Right ventricle myocardium superior (tissue), 1 donor: ENCODE measurements at regions not wholly inside any gene's neighbourhood (a gene's known extent, or its start where the extent isn't known, plus 50 kb on each side); places are given as distances from the start of the nearest gene placed in this dataset.

Source experiments
- ATAC-seq: fragments of 200-7000 bp; cut with Tn5 transposase; one replicate; pipeline ENCODE4 v1.9.1; 2020; ENCODE audit warnings: mild to moderate bottlenecking; ENCODE audit not compliant: poor library complexity
- DNase-seq: peaks from one replicate; pipeline ENCODE4 v3.0.0-alpha.2; 2020
- intact Hi-C: fragments of 100-400 bp; cut with DNase I; formaldehyde crosslinking; loops from one replicate; pipeline ENCODE4 v1.11.2; 2022
- donor health status: DM: no; HTN: yes; CAD: no; lungs with severe emphysema.

- DNase-seq (no peak), ATAC-seq (no peak)
- intact Hi-C loops: no loop called here
These were observed 161.8 kb upstream of the GRIA4 start for GRCh38 chr11:105447936-105448702.

- intact Hi-C loops: no loop called here
- DNase-seq (no peak), ATAC-seq (no peak)
These were observed 166.2 kb upstream of the GRIA4 start for GRCh38 chr11:105443623-105444022.

GRCh38 chr11:105432241-105432995 lies 177.5 kb upstream of the GRIA4 start:
- intact Hi-C loops: no loop called here
- ATAC-seq (no peak), DNase-seq (no peak)

- DNase-seq (no peak), ATAC-seq (no peak)
- intact Hi-C loops: no loop called here
These were observed 180.6 kb upstream of the GRIA4 start for GRCh38 chr11:105429096-105429910.

GRCh38 chr11:105407101-105407500 lies 202.8 kb upstream of the GRIA4 start:
- DNase-seq (no peak), ATAC-seq (no peak)
- intact Hi-C loops: no loop called here

- DNase-seq (no peak), ATAC-seq (no peak)
- intact Hi-C loops: no loop called here
These were observed 208.5 kb upstream of the GRIA4 start for GRCh38 chr11:105401269-105401809.

GRCh38 chr11:105399511-105399910 lies 210.4 kb upstream of the GRIA4 start:
- ATAC-seq (no peak), DNase-seq (no peak)
- intact Hi-C loops: no loop called here

- no peak for DNase-seq
- no peak for ATAC-seq
- intact Hi-C loops: no loop called here
These were observed 211.2 kb upstream of the GRIA4 start for GRCh38 chr11:105398636-105399035.

- no peak for DNase-seq
- ATAC-seq: no peak
- intact Hi-C loops: no loop called here
These were observed 216.5 kb upstream of the GRIA4 start for GRCh38 chr11:105393326-105393725.

- ATAC-seq (no peak), DNase-seq (no peak)
- intact Hi-C loops: no loop called here
These were observed 217.3 kb upstream of the GRIA4 start for GRCh38 chr11:105392556-105392955.

- DNase-seq: no peak
- ATAC-seq: no peak
- intact Hi-C loops: no loop called here
These were observed 219.9 kb upstream of the GRIA4 start for GRCh38 chr11:105389952-105390351.

GRCh38 chr11:105388006-105388405 lies 221.9 kb upstream of the GRIA4 start:
- ATAC-seq (no peak), DNase-seq (no peak)
- intact Hi-C loops: no loop called here

- no peak for ATAC-seq
- intact Hi-C loops: no loop called here
- no peak for DNase-seq
These were observed 227.9 kb upstream of the GRIA4 start for GRCh38 chr11:105381941-105382340.

- ATAC-seq (no peak), DNase-seq (no peak)
- intact Hi-C loops: no loop called here
These were observed 232.0 kb upstream of the GRIA4 start for GRCh38 chr11:105377870-105378269.

- intact Hi-C loops: no loop called here
- ATAC-seq: no peak
- no peak for DNase-seq
These were observed 232.6 kb upstream of the CARD18 start for GRCh38 chr11:105372206-105372605.

GRCh38 chr11:105371311-105371710 lies 231.7 kb upstream of the CARD18 start:
- DNase-seq: no peak
- no peak for ATAC-seq
- intact Hi-C loops: no loop called here

GRCh38 chr11:105368711-105369110 lies 229.1 kb upstream of the CARD18 start:
- ATAC-seq (no peak), DNase-seq (no peak)
- intact Hi-C loops: no loop called here

GRCh38 chr11:105367129-105367528 lies 227.6 kb upstream of the CARD18 start:
- ATAC-seq (no peak), DNase-seq (no peak)
- intact Hi-C loops: no loop called here

- intact Hi-C loops: no loop called here
- DNase-seq (no peak), ATAC-seq (no peak)
These were observed 222.1 kb upstream of the CARD18 start for GRCh38 chr11:105361651-105362050.
